Right atrium auricular region (tissue), 2 donors: ENCODE measurements at regions not wholly inside any gene's neighbourhood (a gene's known extent, or its start where the extent isn't known, plus 50 kb on each side); places are given as distances from the start of the nearest gene placed in this dataset.
A peak's percentile ranks its signal among the peaks of the same experiment; 100 is the strongest.

Experiments used
- DNase-seq: peaks from one replicate; pipeline ENCODE4 v3.0.0-alpha.2; 2019; ENCODE audit warnings: low spot score
- H3K27ac ChIP-seq, 2 donors: fragments of 200-600 bp; sonication (generic); 1 replicate in 1 of 2; 2 replicates in 1 of 2; pipeline ENCODE4 v1.5.1; 2016 to 2019
- H3K27me3 ChIP-seq, 2 donors: fragments of 200-600 bp; sonication (generic); one replicate each; pipeline versions ENCODE4 v1.5.1 to v1.6.0; 2017 to 2019
- H3K36me3 ChIP-seq: fragments of 200-600 bp; sonication (generic); one replicate; pipeline ENCODE4 v1.5.1; 2016
- H3K4me1 ChIP-seq, 2 donors: fragments of 200-600 bp; sonication (generic); one replicate each; pipeline versions ENCODE4 v1.5.1 to v1.6.0; 2017 to 2019
- H3K4me3 ChIP-seq, 2 donors: fragments of 200-600 bp; sonication (generic); 1 replicate in 1 of 2; 2 replicates in 1 of 2; pipeline ENCODE4 v1.5.1; 2017 to 2019; ENCODE audit warnings: mild to moderate bottlenecking in 1 of 2, moderate library complexity in 1 of 2
- H3K9me3 ChIP-seq, 2 donors: fragments of 200-600 bp; sonication (generic); one replicate each; pipeline ENCODE4 v1.5.1; 2019
- CTCF ChIP-seq, 2 donors: fragments of 200-600 bp; sonication (generic); IDR thresholded peaks; one replicate each; pipeline ENCODE4 v1.5.1; 2019; ENCODE audit warnings: antibody characterized with exemption in 2 of 2

GRCh38 chr2:55106148-55106547 lies 55.9 kb upstream of the RTN4 start:
- H3K36me3 ChIP-seq: no peaks in the 10 kb centered on the region
- H3K4me3 ChIP-seq: no peak overlapping the region
- TF ChIP-seq CTCF (IDR thresholded peaks at IDR 0.05): no peak
- no peaks in the 10 kb centered on the region for H3K9me3 ChIP-seq
- H3K27me3 ChIP-seq: no peaks in the 10 kb centered on the region
- DNase-seq: no peak
- H3K4me1 ChIP-seq: peaks cover 0 to 19% of the 10 kb centered on the region in 2 donors
- peak overlapping the region in 1 of 2 donors; percentile 94 for H3K27ac ChIP-seq

GRCh38 chr2:55105456-55105855 lies 55.2 kb upstream of the RTN4 start:
- H3K9me3 ChIP-seq: no peaks in the 10 kb centered on the region
- H3K36me3 ChIP-seq: no peaks in the 10 kb centered on the region
- no peak overlapping the region for H3K4me3 ChIP-seq
- H3K27ac ChIP-seq: peak overlapping the region in 1 of 2 donors; percentile 94
- H3K4me1 ChIP-seq: peaks cover 0 to 25% of the 10 kb centered on the region in 2 donors
- TF ChIP-seq CTCF (IDR thresholded peaks at IDR 0.05): no peak
- H3K27me3 ChIP-seq: no peaks in the 10 kb centered on the region
- no peak for DNase-seq

GRCh38 chr2:55103046-55103445 lies 52.8 kb upstream of the RTN4 start:
- no peak for TF ChIP-seq CTCF (IDR thresholded peaks at IDR 0.05)
- H3K27ac ChIP-seq: peak overlapping the region in 1 of 2 donors; percentile 83
- no peaks in the 10 kb centered on the region for H3K27me3 ChIP-seq
- H3K4me3 ChIP-seq: no peak overlapping the region
- H3K36me3 ChIP-seq: no peaks in the 10 kb centered on the region
- no peak for DNase-seq
- H3K9me3 ChIP-seq: no peaks in the 10 kb centered on the region
- H3K4me1 ChIP-seq: peaks cover 0 to 29% of the 10 kb centered on the region in 2 donors

- Histone ChIP-seq H3K27ac (peak overlapping the region; percentile 63 to 83), H3K36me3 (no peaks in the 10 kb centered on the region), H3K9me3 (no peaks in the 10 kb centered on the region), H3K4me1 (peaks cover 0 to 38% of the 10 kb centered on the region in 2 donors), H3K27me3 (no peaks in the 10 kb centered on the region), H3K4me3 (no peak overlapping the region)
- no peak for TF ChIP-seq CTCF (IDR thresholded peaks at IDR 0.05)
- DNase-seq: no peak
Measured at GRCh38 chr2:55102056-55102812, 52.0 kb upstream of the RTN4 start.

GRCh38 chr2:55101466-55101865 lies 51.2 kb upstream of the RTN4 start:
- peak overlapping the region; percentile 63 to 83 for H3K27ac ChIP-seq
- no peak for DNase-seq
- H3K4me1 ChIP-seq: peaks cover 0 to 45% of the 10 kb centered on the region in 2 donors
- no peak for TF ChIP-seq CTCF (IDR thresholded peaks at IDR 0.05)
- no peaks in the 10 kb centered on the region for H3K9me3 ChIP-seq
- no peaks in the 10 kb centered on the region for H3K27me3 ChIP-seq
- no peak overlapping the region for H3K4me3 ChIP-seq
- no peaks in the 10 kb centered on the region for H3K36me3 ChIP-seq
